ENCODE measurements at regions not wholly inside any gene's neighbourhood (a gene's known extent, or its start where the extent isn't known, plus 50 kb on each side); places are given as distances from the start of the nearest gene placed in this dataset.

- Histone ChIP-seq H3K79me2 (replicated peaks; ENCODE audit: insufficient read depth) (no peaks in the 10 kb centered on the region), H3K4me2 (no peak overlapping the region), H3K27ac (ENCODE audit: low read depth) (no peak overlapping the region), H3K4me3 (no peak overlapping the region), H3F3A (replicated peaks; ENCODE audit: low read depth) (no peaks in the 10 kb centered on the region), H4K20me1 (replicated peaks; ENCODE audit: insufficient read depth) (no peaks in the 10 kb centered on the region), H3K9me2 (ENCODE audit: insufficient read depth) (peaks cover 9% of the 10 kb centered on the region; the same call in 1 of the 2 replicates), H3K27me3 (ENCODE audit: insufficient read depth) (no peaks in the 10 kb centered on the region), H2AFZ (peak overlapping the region; percentile 32), H3K4me1 (ENCODE audit: insufficient read depth) (peaks cover 7% of the 10 kb centered on the region), H3K36me3 (ENCODE audit: insufficient read depth) (no peaks in the 10 kb centered on the region)
- Mint-ChIP-seq H3K9me3 (peaks cover 6% of the 10 kb centered on the region), H3K4me1 (peaks cover 8% of the 10 kb centered on the region; the same call in 2 of the 3 replicates), H3K4me3 (no peak overlapping the region), H3K36me3 (ENCODE audit: low read depth) (no peaks in the 10 kb centered on the region), H3K27ac (no peak overlapping the region; the same call in 1 of the 2 replicates), H3K27me3 (ENCODE audit: insufficient read depth, low read depth, poor library complexity) (peaks cover 3% of the 10 kb centered on the region)
- no peak for DNase-seq (ENCODE audit: low spot score)
- TF ChIP-seq EZH2 (IDR thresholded peaks at IDR 0.05; ENCODE audit: low read depth, unreplicated experiment) (no peak), JUNB (IDR thresholded peaks at IDR 0.05; ENCODE audit: unreplicated experiment) (no peak), ETS1 (IDR thresholded peaks at IDR 0.05) (no peak), CTCF (conservative IDR thresholded peaks at IDR 0.05; ENCODE audit: low read depth in 2 of 2) (no peak), REST (IDR thresholded peaks at IDR 0.05; ENCODE audit: unreplicated experiment) (no peak), ZNF462 (CRISPR knock-in tag; IDR thresholded peaks at IDR 0.05) (no peak), ZNF331 (CRISPR knock-in tag; IDR thresholded peaks at IDR 0.05; ENCODE audit: low read depth) (no peak), POLR2AphosphoS5 (IDR thresholded peaks at IDR 0.05; ENCODE audit: low read depth) (no peak), EZH2phosphoT487 (IDR thresholded peaks at IDR 0.05; ENCODE audit: unreplicated experiment) (no peak), STAT1 (IDR thresholded peaks at IDR 0.05; ENCODE audit: unreplicated experiment) (no peak)
- ATAC-seq: no peak
These were observed 182.7 kb upstream of the GADL1 start for GRCh38 chr3:31077021-31077601.
